ENCODE measurements at regions not wholly inside any gene's neighbourhood (a gene's known extent, or its start where the extent isn't known, plus 50 kb on each side); places are given as distances from the start of the nearest gene placed in this dataset.

GRCh38 chr18:78659748-78660147 is 319.9 kb upstream of the SALL3 start:
- TF ChIP-seq, protein P1, sequence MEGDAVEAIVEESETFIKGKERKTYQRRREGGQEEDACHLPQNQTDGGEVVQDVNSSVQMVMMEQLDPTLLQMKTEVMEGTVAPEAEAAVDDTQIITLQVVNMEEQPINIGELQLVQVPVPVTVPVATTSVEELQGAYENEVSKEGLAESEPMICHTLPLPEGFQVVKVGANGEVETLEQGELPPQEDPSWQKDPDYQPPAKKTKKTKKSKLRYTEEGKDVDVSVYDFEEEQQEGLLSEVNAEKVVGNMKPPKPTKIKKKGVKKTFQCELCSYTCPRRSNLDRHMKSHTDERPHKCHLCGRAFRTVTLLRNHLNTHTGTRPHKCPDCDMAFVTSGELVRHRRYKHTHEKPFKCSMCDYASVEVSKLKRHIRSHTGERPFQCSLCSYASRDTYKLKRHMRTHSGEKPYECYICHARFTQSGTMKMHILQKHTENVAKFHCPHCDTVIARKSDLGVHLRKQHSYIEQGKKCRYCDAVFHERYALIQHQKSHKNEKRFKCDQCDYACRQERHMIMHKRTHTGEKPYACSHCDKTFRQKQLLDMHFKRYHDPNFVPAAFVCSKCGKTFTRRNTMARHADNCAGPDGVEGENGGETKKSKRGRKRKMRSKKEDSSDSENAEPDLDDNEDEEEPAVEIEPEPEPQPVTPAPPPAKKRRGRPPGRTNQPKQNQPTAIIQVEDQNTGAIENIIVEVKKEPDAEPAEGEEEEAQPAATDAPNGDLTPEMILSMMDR (IDR thresholded peaks at IDR 0.05; ENCODE audit: low read depth, low read length, poor library complexity, severe bottlenecking), result peak; percentile 18
- TF ChIP-seq EZH2phosphoT487 (IDR thresholded peaks at IDR 0.05; ENCODE audit: borderline replicate concordance, low read length), result no peak
